GM21447 (cell line): ENCODE measurements at regions not wholly inside any gene's neighbourhood (a gene's known extent, or its start where the extent isn't known, plus 50 kb on each side); places are given as distances from the start of the nearest gene placed in this dataset.

Experiments used
- ATAC-seq: cut with Tn5 transposase; IDR thresholded peaks from one replicate; pipeline ENCODE4 v1.9.1; 2021; ENCODE audit not compliant: unreplicated experiment

- ATAC-seq, result no peak
These were observed 800.5 kb upstream of the KLHL1 start for GRCh38 chr13:70908795-70909194.

GRCh38 chr13:70905035-70905434 is 796.8 kb upstream of the KLHL1 start:
- no peak for ATAC-seq

DNA sequence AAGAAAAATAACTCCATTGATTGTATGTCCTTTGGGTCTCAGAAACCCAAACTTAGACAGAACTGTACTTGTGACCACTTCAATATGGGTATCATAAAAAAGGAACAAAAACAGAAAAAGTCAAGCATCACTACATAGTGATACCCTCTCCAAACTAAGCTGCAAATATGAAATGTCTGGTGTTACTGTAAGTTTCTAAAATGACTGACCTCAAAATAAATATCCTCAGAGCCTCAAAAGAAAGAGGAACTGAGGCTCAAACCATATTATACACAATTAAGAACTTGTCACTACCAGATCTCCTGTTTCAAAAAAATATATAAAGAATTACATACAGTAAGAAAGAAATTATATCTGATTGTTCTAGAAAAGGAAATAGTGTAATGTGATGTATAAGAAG is 787.9 kb upstream of the KLHL1 start:
- ATAC-seq, result no peak

GRCh38 chr13:70895599-70895998 is 787.3 kb upstream of the KLHL1 start:
- no peak for ATAC-seq

DNA sequence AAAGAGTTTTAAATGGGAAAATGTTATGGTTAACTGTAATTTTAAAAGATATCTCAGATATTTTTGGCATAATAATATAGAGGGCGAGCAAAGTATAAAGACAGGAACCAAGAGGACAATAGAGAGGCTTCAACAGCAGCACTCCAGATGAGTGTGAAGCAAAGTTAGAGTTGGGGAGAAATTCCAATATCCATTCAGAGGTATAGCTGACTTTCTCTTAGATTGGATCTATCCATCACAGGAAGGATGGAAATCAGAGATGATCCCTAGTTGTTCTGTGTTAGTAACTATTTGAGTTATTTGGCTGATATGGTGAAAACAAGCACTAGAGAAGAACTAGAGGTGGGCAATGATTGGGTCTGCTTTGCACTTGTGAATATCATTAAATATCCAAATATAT is 786.0 kb upstream of the KLHL1 start:
- no peak for ATAC-seq

GRCh38 chr13:70893832-70894231 is 785.6 kb upstream of the KLHL1 start:
- no peak for ATAC-seq

DNA sequence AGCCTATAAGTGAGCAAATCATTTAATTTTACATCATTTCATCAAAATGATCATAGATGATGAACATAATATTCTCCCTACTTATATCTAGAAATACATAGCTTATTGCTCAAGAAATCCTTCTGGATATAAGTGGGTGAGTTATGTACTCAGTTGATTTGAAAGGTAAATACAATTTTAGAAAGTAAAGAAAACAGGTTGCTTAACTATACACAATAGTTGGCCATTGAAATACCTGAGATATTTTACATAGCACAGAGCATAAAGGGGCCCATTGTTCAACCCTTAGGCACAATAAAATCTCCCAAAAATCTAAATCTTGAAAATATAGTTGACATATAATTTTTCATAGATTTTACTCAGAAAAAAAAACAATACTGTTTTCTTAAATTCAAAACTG is 782.0 kb upstream of the KLHL1 start:
- no peak for ATAC-seq

GRCh38 chr13:70889163-70889562 is 780.9 kb upstream of the KLHL1 start:
- no peak for ATAC-seq

GRCh38 chr13:70884196-70884595 is 775.9 kb upstream of the KLHL1 start:
- no peak for ATAC-seq

GRCh38 chr13:70874636-70875035 is 766.4 kb upstream of the KLHL1 start:
- no peak for ATAC-seq

DNA sequence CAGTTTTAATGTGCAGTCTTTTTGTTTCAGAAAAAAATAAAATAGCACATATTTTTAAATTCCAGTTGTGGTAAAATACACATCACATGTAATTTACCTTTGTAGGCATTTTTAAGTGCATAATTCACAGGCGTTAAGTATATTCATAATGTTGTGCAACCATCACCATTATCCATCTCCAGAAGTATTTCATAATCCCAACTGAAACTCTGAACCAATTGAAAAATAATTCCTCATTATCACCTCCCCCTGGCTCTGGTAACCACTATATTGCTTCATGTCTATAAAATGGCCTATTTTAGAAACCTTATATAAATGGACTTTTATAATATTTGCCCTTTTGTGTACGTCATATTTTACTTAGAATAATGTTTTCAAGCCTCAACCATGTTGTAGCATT is 756.5 kb upstream of the KLHL1 start:
- no peak for ATAC-seq

DNA sequence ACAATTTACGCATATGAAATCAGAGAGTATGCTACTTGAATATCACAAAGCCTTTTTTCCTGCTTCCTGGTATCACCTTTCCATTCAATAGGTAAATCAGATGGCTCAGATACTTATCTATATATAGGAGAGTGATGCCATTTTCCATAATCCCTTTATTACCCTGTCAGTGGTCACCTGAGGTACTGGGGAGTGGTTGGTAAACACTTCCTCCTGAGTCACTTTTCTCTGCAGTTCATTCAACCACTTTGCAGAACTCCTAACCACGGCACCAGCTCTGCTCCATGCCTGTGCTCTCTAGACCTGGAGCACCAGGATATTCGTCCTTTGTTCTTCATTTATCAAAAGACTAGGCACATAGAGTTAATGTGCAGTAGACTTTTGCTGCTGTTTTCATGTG is 748.5 kb upstream of the KLHL1 start:
- no peak for ATAC-seq

GRCh38 chr13:70856025-70856424 is 747.8 kb upstream of the KLHL1 start:
- ATAC-seq, result no peak

DNA sequence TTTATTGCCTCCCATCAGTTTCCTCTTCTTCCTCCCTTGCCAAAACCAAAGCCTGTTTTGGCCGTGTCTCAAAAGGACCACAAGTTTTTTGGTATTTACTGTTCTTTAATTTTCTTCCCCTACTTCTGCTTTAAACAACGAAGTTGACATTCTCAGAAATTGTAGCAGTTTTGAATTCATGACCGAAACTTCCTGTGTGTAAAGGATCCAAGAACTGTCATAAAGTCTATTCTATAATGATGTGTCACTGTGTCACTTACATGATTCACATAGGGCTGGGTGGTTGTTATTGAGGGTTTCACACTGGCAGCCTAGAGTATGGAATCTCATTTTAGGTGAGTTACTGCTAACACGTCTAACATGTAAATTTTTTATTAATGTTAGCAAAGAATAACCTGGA is 741.0 kb upstream of the KLHL1 start:
- ATAC-seq, result no peak

DNA sequence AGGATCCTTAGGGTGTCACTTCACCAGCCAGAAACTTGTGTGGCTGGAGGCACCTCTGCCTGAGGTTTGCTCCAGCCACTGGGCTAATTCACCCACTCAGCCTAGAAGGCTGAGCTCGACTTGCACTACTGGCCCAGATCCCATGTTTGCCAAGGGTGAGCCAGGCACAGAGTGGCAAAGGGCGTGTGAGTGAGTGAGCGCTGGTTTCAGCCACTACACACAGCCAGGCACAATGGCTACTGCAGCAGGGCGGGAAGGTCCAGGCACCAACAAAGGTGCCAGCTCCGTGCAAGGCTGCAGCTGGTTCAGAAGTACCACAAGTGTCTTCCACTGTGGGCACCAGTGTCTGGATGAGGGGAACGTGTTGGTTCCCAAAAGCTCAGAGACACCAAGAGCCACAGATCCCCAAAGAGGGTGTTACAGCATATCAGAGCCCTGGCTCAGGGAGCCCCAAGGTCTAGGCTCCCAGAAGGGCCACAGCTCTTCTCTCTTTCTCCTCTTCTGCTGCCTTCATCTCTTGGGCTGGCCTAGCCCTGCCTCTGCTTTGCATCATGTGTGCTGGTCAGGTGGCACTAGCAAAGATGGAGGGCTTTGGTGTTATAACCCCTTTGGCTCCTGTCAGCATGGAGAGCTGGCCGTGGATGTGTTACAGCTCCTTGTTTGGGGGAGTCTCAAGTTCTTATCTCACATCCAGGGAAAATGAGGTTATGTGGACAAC is 736.3 kb upstream of the KLHL1 start:
- no peak for ATAC-seq

DNA sequence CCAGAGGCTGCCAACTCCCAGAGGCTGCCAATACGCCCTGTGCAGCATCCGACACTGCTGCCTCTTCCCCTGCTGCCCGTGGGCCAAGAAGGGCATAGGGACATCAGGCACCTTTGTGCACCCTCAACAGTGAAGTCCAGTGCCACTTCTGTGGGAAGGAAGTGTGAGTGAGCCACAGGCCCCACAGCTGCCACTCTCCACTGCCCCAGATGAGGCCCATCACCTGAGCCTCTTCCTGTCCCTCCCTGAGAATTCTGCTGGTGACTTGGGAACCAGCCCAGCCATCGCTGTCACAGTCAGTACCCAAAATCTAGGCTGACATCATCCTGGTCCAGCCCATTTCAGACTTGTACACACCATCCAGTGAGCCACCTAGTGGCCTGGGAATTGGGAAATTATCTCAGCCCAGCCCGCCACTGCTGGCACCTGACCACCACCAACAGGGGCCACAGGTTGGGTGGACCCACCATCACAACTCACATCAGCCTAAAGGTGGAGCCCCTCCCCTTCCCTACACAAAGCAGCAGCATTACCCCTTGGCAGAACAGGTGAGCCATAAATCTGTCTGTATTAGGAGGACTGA is 733.9 kb upstream of the KLHL1 start:
- no peak for ATAC-seq

GRCh38 chr13:70841240-70842061 is 733.2 kb upstream of the KLHL1 start:
- no peak for ATAC-seq

DNA sequence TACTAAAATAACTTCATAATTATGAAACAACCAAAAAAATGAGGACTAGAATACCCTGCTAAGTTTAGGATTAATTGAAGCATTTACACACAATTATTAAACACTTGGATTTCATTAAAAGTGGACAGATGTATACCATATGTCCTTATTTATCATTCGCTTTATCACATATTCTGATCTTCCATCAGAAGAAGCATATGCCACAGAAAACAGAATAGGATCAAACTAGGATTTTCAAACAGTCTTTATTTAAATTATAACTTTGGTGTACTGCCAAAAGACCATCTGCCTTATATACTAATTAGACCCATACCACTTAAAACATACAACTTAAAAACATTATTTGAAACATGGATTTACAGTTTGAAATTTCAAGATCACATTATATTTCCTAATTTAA is 727.1 kb upstream of the KLHL1 start:
- ATAC-seq, result no peak

- ATAC-seq, result no peak
These were observed 721.5 kb upstream of the KLHL1 start for GRCh38 chr13:70829748-70830147.

GRCh38 chr13:70817576-70817975 is 709.3 kb upstream of the KLHL1 start:
- no peak for ATAC-seq

GRCh38 chr13:70816853-70817252 is 708.6 kb upstream of the KLHL1 start:
- ATAC-seq, result no peak

GRCh38 chr13:70814684-70815083 is 706.4 kb upstream of the KLHL1 start:
- ATAC-seq, result no peak
